SK-N-SH (cell line): ENCODE measurements at regions not wholly inside any gene's neighbourhood (a gene's known extent, or its start where the extent isn't known, plus 50 kb on each side); places are given as distances from the start of the nearest gene placed in this dataset.

ENCODE experiments used
- EP300 ChIP-seq, 2 experiments: IDR thresholded peaks; 2 replicates each; pipeline versions ENCODE4 v1.4.0 to v1.6.1; 2012; ENCODE audit warnings: borderline replicate concordance in 1 of 2, low read depth in 1 of 2, low read length in 1 of 2
- EZH2phosphoT487 ChIP-seq: fragments of 200-600 bp; sonication (generic); IDR thresholded peaks from 2 replicates; pipeline ENCODE4 v1.6.1; 2017; ENCODE audit warnings: low read depth, mixed run types, mild to moderate bottlenecking, antibody characterized with exemption, moderate library complexity, borderline replicate concordance
- GATA2 ChIP-seq: sonication (generic); formaldehyde crosslinking; IDR thresholded peaks from 2 replicates; pipeline ENCODE4 v1.5.0; 2020; ENCODE audit warnings: mild to moderate bottlenecking, missing genetic modification reagents
- NRF1 ChIP-seq: IDR thresholded peaks from 2 replicates; pipeline ENCODE4 v1.6.1; 2012; ENCODE audit warnings: low read depth, mild to moderate bottlenecking, low read length
- POLR2AphosphoS5 ChIP-seq: IDR thresholded peaks from 2 replicates; pipeline ENCODE4 v1.6.1; 2012; ENCODE audit warnings: low read depth, low read length
- RAD21 ChIP-seq: IDR thresholded peaks from 2 replicates; pipeline ENCODE4 v1.6.1; 2012; ENCODE audit warnings: mild to moderate bottlenecking, low read length
- RCOR1 ChIP-seq: fragments of 150-350 bp; IDR thresholded peaks from 2 replicates; pipeline ENCODE4 v1.6.1; 2017; ENCODE audit warnings: antibody characterized with exemption, low read length
- SIN3A ChIP-seq: IDR thresholded peaks from 2 replicates; pipeline ENCODE4 v1.6.1; 2012; ENCODE audit warnings: low read depth, mild to moderate bottlenecking, low read length, moderate library complexity, borderline replicate concordance
- TAF1 ChIP-seq: IDR thresholded peaks from 2 replicates; pipeline ENCODE4 v1.6.1; 2012; ENCODE audit warnings: low read depth, mild to moderate bottlenecking, low read length, moderate library complexity, borderline replicate concordance
- TCF12 ChIP-seq: IDR thresholded peaks from 2 replicates; pipeline ENCODE4 v1.4.0; 2012
- YY1 ChIP-seq: IDR thresholded peaks from 2 replicates; pipeline ENCODE4 v1.4.0; 2012; ENCODE audit warnings: low read depth, mild to moderate bottlenecking
- TF ChIP-seq, protein P1 (sequence below): fragments of 200-600 bp; sonication (generic); IDR thresholded peaks from 2 replicates; pipeline ENCODE4 v1.6.1; 2017; ENCODE audit warnings: antibody characterized with exemption, mild to moderate bottlenecking, moderate library complexity
- TF ChIP-seq, protein P2 (sequence below): IDR thresholded peaks from 2 replicates; pipeline ENCODE4 v1.4.0; 2012; ENCODE audit warnings: low read depth, borderline replicate concordance

DNA sequence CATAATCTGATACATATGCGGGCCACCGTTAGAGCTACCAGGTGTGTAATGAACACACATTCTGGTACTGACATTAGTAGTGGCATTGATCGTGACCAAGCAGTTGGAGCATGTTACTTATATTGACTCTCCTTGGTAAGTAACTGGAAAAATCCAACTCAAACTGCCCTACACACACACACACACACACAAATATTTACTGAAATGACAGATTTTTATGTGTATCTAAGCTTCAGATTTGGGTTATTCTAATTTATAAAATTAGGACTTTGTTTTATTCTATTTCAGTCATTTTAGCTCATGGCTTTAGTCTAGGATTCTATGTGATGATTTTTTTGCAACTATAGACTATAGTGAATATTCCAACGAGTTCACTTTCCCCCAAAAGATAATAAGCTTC, 1280.2 kb upstream of the ACO1 start:
- TF ChIP-seq, protein P1, sequence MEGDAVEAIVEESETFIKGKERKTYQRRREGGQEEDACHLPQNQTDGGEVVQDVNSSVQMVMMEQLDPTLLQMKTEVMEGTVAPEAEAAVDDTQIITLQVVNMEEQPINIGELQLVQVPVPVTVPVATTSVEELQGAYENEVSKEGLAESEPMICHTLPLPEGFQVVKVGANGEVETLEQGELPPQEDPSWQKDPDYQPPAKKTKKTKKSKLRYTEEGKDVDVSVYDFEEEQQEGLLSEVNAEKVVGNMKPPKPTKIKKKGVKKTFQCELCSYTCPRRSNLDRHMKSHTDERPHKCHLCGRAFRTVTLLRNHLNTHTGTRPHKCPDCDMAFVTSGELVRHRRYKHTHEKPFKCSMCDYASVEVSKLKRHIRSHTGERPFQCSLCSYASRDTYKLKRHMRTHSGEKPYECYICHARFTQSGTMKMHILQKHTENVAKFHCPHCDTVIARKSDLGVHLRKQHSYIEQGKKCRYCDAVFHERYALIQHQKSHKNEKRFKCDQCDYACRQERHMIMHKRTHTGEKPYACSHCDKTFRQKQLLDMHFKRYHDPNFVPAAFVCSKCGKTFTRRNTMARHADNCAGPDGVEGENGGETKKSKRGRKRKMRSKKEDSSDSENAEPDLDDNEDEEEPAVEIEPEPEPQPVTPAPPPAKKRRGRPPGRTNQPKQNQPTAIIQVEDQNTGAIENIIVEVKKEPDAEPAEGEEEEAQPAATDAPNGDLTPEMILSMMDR, result no peak
- TF ChIP-seq NRF1, result no peak
- TF ChIP-seq TCF12, result no peak
- TF ChIP-seq POLR2AphosphoS5, result no peak
- TF ChIP-seq RCOR1, result no peak
- TF ChIP-seq EZH2phosphoT487, result no peak
- TF ChIP-seq RAD21, result no peak
- TF ChIP-seq, protein P2, sequence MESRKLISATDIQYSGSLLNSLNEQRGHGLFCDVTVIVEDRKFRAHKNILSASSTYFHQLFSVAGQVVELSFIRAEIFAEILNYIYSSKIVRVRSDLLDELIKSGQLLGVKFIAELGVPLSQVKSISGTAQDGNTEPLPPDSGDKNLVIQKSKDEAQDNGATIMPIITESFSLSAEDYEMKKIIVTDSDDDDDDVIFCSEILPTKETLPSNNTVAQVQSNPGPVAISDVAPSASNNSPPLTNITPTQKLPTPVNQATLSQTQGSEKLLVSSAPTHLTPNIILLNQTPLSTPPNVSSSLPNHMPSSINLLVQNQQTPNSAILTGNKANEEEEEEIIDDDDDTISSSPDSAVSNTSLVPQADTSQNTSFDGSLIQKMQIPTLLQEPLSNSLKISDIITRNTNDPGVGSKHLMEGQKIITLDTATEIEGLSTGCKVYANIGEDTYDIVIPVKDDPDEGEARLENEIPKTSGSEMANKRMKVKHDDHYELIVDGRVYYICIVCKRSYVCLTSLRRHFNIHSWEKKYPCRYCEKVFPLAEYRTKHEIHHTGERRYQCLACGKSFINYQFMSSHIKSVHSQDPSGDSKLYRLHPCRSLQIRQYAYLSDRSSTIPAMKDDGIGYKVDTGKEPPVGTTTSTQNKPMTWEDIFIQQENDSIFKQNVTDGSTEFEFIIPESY, result no peak
- no peak for TF ChIP-seq TAF1
- no peak for TF ChIP-seq GATA2
- TF ChIP-seq EP300 (IDR thresholded peaks at IDR 0.05; ENCODE audit: borderline replicate concordance in 1 of 2, low read depth in 1 of 2, low read length in 1 of 2), result no peak
- TF ChIP-seq YY1, result no peak
- no peak for TF ChIP-seq SIN3A
